Hepatocyte (in vitro differentiated cells): ENCODE measurements at regions not wholly inside any gene's neighbourhood (a gene's known extent, or its start where the extent isn't known, plus 50 kb on each side); places are given as distances from the start of the nearest gene placed in this dataset.

ENCODE experiments used
- EZH2 ChIP-seq: fragments of 200-600 bp; sonication (generic); IDR thresholded peaks from 2 replicates; pipeline ENCODE4 v1.6.1; 2016; ENCODE audit warnings: antibody characterized with exemption, mild to moderate bottlenecking, borderline replicate concordance
- TF ChIP-seq, protein P1 (sequence below): fragments of 200-600 bp; sonication (generic); IDR thresholded peaks from 2 replicates; pipeline ENCODE4 v1.5.1; 2016; ENCODE audit warnings: antibody characterized with exemption, mild to moderate bottlenecking; ENCODE audit not compliant: poor library complexity

DNA sequence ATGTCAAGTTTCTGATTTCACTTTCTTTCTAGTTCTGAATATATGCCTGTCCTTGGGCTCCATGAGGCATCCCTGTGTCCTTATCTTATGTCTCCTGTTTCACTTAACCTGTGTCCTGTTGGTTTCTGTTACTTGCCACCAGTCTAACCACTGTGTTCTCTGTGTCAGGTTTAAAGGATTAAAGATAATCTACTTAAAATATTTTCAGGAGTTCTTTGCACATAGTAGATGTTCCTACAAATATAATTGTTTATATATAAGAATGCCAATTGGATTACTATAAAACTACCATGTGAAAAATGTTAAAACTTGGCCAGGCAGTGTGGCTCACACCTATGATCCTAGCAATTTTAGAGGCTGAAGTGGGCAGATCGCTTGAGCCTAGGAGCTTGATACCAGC, 406.4 kb downstream of the CCER1 start:
- TF ChIP-seq, protein P1, sequence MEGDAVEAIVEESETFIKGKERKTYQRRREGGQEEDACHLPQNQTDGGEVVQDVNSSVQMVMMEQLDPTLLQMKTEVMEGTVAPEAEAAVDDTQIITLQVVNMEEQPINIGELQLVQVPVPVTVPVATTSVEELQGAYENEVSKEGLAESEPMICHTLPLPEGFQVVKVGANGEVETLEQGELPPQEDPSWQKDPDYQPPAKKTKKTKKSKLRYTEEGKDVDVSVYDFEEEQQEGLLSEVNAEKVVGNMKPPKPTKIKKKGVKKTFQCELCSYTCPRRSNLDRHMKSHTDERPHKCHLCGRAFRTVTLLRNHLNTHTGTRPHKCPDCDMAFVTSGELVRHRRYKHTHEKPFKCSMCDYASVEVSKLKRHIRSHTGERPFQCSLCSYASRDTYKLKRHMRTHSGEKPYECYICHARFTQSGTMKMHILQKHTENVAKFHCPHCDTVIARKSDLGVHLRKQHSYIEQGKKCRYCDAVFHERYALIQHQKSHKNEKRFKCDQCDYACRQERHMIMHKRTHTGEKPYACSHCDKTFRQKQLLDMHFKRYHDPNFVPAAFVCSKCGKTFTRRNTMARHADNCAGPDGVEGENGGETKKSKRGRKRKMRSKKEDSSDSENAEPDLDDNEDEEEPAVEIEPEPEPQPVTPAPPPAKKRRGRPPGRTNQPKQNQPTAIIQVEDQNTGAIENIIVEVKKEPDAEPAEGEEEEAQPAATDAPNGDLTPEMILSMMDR, result no peak
- TF ChIP-seq EZH2, result no peak
